ENCODE measurements at regions not wholly inside any gene's neighbourhood (a gene's known extent, or its start where the extent isn't known, plus 50 kb on each side); places are given as distances from the start of the nearest gene placed in this dataset.

DNA sequence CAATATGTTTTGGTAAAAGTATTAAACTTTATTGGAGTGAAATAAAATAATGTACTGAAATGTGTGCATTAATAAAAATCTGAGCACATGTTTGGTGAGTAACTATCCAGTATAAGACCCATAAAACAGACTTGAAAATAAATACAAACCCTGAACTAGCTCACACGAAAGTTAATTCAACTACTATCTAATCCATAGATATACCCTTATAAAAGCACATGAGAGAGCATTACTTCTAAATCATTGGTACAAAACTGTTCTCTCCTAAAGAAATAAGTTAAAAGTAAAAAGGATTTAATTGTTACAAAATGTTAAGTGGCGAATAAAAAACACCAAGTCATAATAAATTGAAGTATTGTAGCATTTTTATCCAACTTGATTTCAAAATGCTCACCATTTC lies 295.6 kb downstream of the PTPRC start:
- no peak for TF ChIP-seq POLR2AphosphoS5 (IDR thresholded peaks at IDR 0.05; ENCODE audit: low read depth, low read length)
- TF ChIP-seq, protein P1, sequence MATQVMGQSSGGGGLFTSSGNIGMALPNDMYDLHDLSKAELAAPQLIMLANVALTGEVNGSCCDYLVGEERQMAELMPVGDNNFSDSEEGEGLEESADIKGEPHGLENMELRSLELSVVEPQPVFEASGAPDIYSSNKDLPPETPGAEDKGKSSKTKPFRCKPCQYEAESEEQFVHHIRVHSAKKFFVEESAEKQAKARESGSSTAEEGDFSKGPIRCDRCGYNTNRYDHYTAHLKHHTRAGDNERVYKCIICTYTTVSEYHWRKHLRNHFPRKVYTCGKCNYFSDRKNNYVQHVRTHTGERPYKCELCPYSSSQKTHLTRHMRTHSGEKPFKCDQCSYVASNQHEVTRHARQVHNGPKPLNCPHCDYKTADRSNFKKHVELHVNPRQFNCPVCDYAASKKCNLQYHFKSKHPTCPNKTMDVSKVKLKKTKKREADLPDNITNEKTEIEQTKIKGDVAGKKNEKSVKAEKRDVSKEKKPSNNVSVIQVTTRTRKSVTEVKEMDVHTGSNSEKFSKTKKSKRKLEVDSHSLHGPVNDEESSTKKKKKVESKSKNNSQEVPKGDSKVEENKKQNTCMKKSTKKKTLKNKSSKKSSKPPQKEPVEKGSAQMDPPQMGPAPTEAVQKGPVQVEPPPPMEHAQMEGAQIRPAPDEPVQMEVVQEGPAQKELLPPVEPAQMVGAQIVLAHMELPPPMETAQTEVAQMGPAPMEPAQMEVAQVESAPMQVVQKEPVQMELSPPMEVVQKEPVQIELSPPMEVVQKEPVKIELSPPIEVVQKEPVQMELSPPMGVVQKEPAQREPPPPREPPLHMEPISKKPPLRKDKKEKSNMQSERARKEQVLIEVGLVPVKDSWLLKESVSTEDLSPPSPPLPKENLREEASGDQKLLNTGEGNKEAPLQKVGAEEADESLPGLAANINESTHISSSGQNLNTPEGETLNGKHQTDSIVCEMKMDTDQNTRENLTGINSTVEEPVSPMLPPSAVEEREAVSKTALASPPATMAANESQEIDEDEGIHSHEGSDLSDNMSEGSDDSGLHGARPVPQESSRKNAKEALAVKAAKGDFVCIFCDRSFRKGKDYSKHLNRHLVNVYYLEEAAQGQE (IDR thresholded peaks at IDR 0.05; ENCODE audit: insufficient read depth in 1 of 2, low read depth in 2 of 2, low read length in 2 of 2): no peak
- no peak for TF ChIP-seq SIN3A (IDR thresholded peaks at IDR 0.05; ENCODE audit: borderline replicate concordance, insufficient read depth, low read length)
- no peak for TF ChIP-seq TAF1 (IDR thresholded peaks at IDR 0.05; ENCODE audit: borderline replicate concordance, insufficient read depth, low read length)
- no peak for TF ChIP-seq FOXP2 (optimal IDR thresholded peaks at IDR 0.05; ENCODE audit: borderline replicate concordance, extremely low read depth, extremely low read length, insufficient read depth)

Measured in PFSK-1 (cell line).